Limb (tissue), 2 donors: ENCODE measurements at regions not wholly inside any gene's neighbourhood (a gene's known extent, or its start where the extent isn't known, plus 50 kb on each side); places are given as distances from the start of the nearest gene placed in this dataset.

Experiments used
- DNase-seq, 2 donors: peaks; one replicate each; pipeline ENCODE4 v3.0.0-alpha.2; 2016; ENCODE audit errors: extremely low spot score in 2 of 2

- no peak for DNase-seq
These were observed 365.0 kb downstream of the SEMA3D start for GRCh38 chr7:84821671-84822534.

- DNase-seq: no peak
These were observed 366.4 kb downstream of the SEMA3D start for GRCh38 chr7:84820481-84820880.

GRCh38 chr7:84817016-84817415, 369.8 kb downstream of the SEMA3D start:
- DNase-seq: no peak

- DNase-seq: no peak
These were observed 373.5 kb downstream of the SEMA3D start for GRCh38 chr7:84813376-84813775.

GRCh38 chr7:84812021-84812420, 374.8 kb downstream of the SEMA3D start:
- no peak for DNase-seq

GRCh38 chr7:84811362-84811761, 375.5 kb downstream of the SEMA3D start:
- DNase-seq: peak in 1 of 2 donors; percentile 24

- DNase-seq: no peak
These were observed 377.0 kb downstream of the SEMA3D start for GRCh38 chr7:84809877-84810276.

- DNase-seq: no peak
These were observed 382.9 kb downstream of the SEMA3D start for GRCh38 chr7:84803979-84804378.

- no peak for DNase-seq
These were observed 385.5 kb downstream of the SEMA3D start for GRCh38 chr7:84801396-84801795.

- no peak for DNase-seq
These were observed 386.0 kb downstream of the SEMA3D start for GRCh38 chr7:84800846-84801245.

- no peak for DNase-seq
These were observed 387.8 kb downstream of the SEMA3D start for GRCh38 chr7:84799106-84799505.

GRCh38 chr7:84792231-84792893, 394.5 kb downstream of the SEMA3D start:
- DNase-seq: no peak

GRCh38 chr7:84790882-84791281, 396.0 kb downstream of the SEMA3D start:
- peak in 1 of 2 donors; percentile 48 for DNase-seq

- no peak for DNase-seq
These were observed 400.8 kb downstream of the SEMA3D start for GRCh38 chr7:84786073-84786472.

- no peak for DNase-seq
These were observed 402.4 kb downstream of the SEMA3D start for GRCh38 chr7:84784450-84784849.

GRCh38 chr7:84783141-84783778, 403.6 kb downstream of the SEMA3D start:
- no peak for DNase-seq

- no peak for DNase-seq
These were observed 405.0 kb downstream of the SEMA3D start for GRCh38 chr7:84781838-84782237.

- no peak for DNase-seq
These were observed 406.4 kb downstream of the SEMA3D start for GRCh38 chr7:84780158-84781124.

- DNase-seq: no peak
These were observed 429.1 kb downstream of the SEMA3D start for GRCh38 chr7:84757761-84758160.

GRCh38 chr7:84746353-84746752, 440.5 kb downstream of the SEMA3D start:
- DNase-seq: peak in 1 of 2 donors; percentile 48

- no peak for DNase-seq
These were observed 442.5 kb downstream of the SEMA3D start for GRCh38 chr7:84744385-84744784.
